Gastrocnemius medialis (tissue), 4 donors: ENCODE measurements at regions not wholly inside any gene's neighbourhood (a gene's known extent, or its start where the extent isn't known, plus 50 kb on each side); places are given as distances from the start of the nearest gene placed in this dataset.

ENCODE experiments used
- ATAC-seq, 2 donors: fragments of 150-250 bp; one replicate each; pipeline ENCODE4 v1.9.1; 2016
- DNase-seq, 2 donors: peaks; one replicate each; pipeline ENCODE4 v3.0.0-alpha.2; 2019
- H3K27ac ChIP-seq, 4 donors: fragments of 200-600 bp; sonication (generic); 1 replicate in 1 of 4; 2 replicates in 3 of 4; pipeline ENCODE4 v1.5.1; 2016 to 2018; ENCODE audit warnings: mild to moderate bottlenecking in 2 of 4, moderate library complexity in 1 of 4
- H3K27me3 ChIP-seq, 3 donors: fragments of 200-600 bp; sonication (generic) in 2 of 3; 1 replicate in 1 of 3; 2 replicates in 2 of 3; pipeline versions ENCODE4 v1.5.1 to v1.6.0; 2016 to 2019; ENCODE audit warnings: mild to moderate bottlenecking in 1 of 3, moderate library complexity in 1 of 3
- H3K36me3 ChIP-seq, 2 donors: fragments of 200-600 bp; sonication (generic) in 1 of 2; one replicate each; pipeline ENCODE4 v1.5.1; 2017 to 2018
- H3K4me1 ChIP-seq, 2 donors: fragments of 200-600 bp; sonication (generic) in 1 of 2; one replicate each; pipeline ENCODE4 v1.5.1; 2016 to 2017; ENCODE audit warnings: mild to moderate bottlenecking in 2 of 2
- H3K4me3 ChIP-seq, 4 donors: fragments of 200-600 bp; sonication (generic) in 3 of 4; 1 replicate in 1 of 4; 2 replicates in 3 of 4; pipeline ENCODE4 v1.5.1; 2016 to 2019; ENCODE audit warnings: mild to moderate bottlenecking in 2 of 4
- H3K9me3 ChIP-seq, 3 donors: fragments of 200-600 bp; sonication (generic) in 2 of 3; 1 replicate in 1 of 3; 2 replicates in 2 of 3; pipeline ENCODE4 v1.5.1; 2016 to 2019
- CTCF ChIP-seq, 5 experiments: fragments of 450-650 bp in 3 of 5; fragments of 200-600 bp in 2 of 5; sonication (generic) in 2 of 5; IDR thresholded peaks in 4 of 5; conservative IDR thresholded peaks in 1 of 5; 1 replicate in 4 of 5; 2 replicates in 1 of 5; pipeline ENCODE4 v1.5.1; 2016 to 2019; ENCODE audit warnings: antibody characterized with exemption in 5 of 5, mild to moderate bottlenecking in 3 of 5, moderate library complexity in 3 of 5
- POLR2A ChIP-seq, 2 donors: fragments of 450-650 bp; IDR thresholded peaks; one replicate each; pipeline ENCODE4 v1.6.1; 2017; ENCODE audit warnings: antibody characterized with exemption in 2 of 2, mild to moderate bottlenecking in 2 of 2, moderate library complexity in 2 of 2
- in situ Hi-C, 4 donors: fragments of 200-750 bp; cut with MboI; loops; one replicate each; pipeline versions ENCODE4 v1.15.0 to v1.8.0; 2017; ENCODE audit warnings: low sequenced_read_pairs in 4 of 4
- intact Hi-C: fragments of 100-400 bp; cut with DNase I; formaldehyde crosslinking; loops from one replicate; pipeline ENCODE4 v1.15.1; 2023; ENCODE audit warnings: low total_unique reads

DNA sequence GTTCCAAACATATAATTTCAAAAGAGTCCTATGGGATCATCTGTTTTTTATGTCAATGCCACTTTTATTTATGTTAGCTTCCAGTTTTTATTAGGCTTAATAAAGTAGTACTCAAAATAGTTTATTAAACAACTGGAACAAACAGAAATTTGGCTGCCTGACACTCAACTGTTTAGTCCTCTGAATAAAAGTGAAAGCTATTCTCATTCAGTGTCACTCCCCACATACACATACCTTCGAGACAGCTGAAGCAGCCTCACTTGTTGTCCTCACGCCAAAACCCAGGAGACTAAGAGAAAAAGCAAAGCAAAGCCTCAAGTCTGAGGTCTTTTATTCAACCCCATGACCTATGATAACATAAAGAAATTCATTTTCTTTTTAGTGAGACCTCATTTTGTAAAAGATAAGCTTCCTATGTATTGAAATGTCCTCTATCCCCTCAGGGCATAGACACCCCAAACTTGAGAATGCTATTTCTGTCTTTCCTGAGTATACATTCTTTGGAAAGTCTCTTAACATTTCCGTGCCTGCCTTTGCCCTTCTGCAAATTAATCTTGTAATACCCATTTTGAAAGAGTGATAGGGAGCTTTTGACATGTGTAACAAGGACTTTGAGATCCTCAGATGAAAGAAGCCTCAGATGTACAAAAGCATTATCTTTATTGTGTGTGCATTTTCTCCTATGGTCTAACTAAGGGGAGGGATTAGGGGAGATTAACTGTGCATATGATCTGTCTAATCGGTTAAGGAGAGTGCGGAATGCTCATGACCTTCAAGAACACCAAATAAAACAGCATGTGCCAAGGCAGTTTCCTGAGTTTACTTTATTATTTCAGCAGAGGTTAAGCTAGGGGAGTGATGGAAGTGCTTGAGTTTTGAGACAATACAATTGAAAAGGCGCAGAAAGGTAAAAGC lies 1523.7 kb upstream of the PIK3C3 start:
- no peak for DNase-seq
- Histone ChIP-seq H3K4me3 (no peak overlapping the region), H3K27me3 (no peaks in the 10 kb centered on the region), H3K36me3 (no peaks in the 10 kb centered on the region), H3K27ac (no peak overlapping the region), H3K9me3 (no peaks in the 10 kb centered on the region), H3K4me1 (no peaks in the 10 kb centered on the region)
- no peak for ATAC-seq
- intact Hi-C loops, result no loop called here
- in situ Hi-C loops, result no loop called here
- no peak for TF ChIP-seq CTCF (IDR thresholded peaks at IDR 0.05 in 4 of 5, conservative IDR thresholded peaks at IDR 0.05 in 1 of 5)
- TF ChIP-seq POLR2A (IDR thresholded peaks at IDR 0.05), result no peak

DNA sequence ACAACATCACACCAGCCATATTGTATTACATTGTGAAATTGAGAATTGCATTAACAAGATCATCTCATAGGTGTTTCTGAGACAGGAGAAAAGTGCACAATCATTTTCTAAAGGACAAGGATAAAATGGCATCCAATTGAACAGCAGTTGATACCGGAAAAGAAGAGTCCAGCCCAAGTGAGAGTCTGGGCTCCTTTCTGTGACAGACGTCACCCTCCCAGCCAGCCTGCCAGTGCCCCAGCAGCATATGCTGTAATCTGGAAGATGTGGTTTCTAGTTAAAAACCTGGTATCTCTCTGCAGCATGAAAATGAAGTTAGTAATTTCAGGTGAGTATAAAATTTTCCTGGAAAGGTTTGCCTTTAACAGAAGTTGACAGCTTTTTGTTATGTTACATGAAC lies 1531.7 kb upstream of the PIK3C3 start:
- DNase-seq, result no peak
- H3K4me1 ChIP-seq, result no peaks in the 10 kb centered on the region
- no peaks in the 10 kb centered on the region for H3K9me3 ChIP-seq
- no peaks in the 10 kb centered on the region for H3K27me3 ChIP-seq
- H3K27ac ChIP-seq, result no peak overlapping the region
- intact Hi-C loops (no loop called here), in situ Hi-C loops (no loop called here)
- H3K4me3 ChIP-seq, result no peak overlapping the region
- TF ChIP-seq CTCF (IDR thresholded peaks at IDR 0.05 in 4 of 5, conservative IDR thresholded peaks at IDR 0.05 in 1 of 5), result no peak
- TF ChIP-seq POLR2A (IDR thresholded peaks at IDR 0.05), result no peak
- no peaks in the 10 kb centered on the region for H3K36me3 ChIP-seq
- ATAC-seq, result no peak

DNA sequence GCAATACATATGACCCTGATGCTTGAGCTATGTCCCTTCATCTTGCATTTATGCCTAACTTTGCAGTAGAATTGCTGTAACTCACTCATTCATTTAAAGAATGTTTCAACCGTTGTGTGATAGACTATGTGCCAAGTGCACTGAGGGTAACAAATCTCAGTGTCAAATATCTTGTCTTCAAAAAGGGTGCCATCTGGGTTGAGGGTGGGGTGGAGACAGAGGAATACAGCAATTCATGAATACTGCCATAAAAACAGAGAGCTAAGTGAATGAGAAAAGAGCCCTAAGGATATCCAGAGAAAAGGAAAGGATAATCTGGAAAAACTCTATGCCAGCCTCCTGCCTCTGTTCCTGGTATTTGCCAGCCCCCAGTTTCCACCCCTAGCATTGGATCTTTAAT lies 1534.4 kb upstream of the PIK3C3 start:
- Histone ChIP-seq H3K9me3 (no peaks in the 10 kb centered on the region), H3K4me3 (no peak overlapping the region), H3K27me3 (no peaks in the 10 kb centered on the region), H3K36me3 (no peaks in the 10 kb centered on the region), H3K4me1 (no peaks in the 10 kb centered on the region), H3K27ac (no peak overlapping the region)
- TF ChIP-seq CTCF (IDR thresholded peaks at IDR 0.05 in 4 of 5, conservative IDR thresholded peaks at IDR 0.05 in 1 of 5) (no peak), POLR2A (IDR thresholded peaks at IDR 0.05) (no peak)
- in situ Hi-C loops, result no loop called here
- intact Hi-C loops, result no loop called here
- ATAC-seq (no peak), DNase-seq (no peak)

DNA sequence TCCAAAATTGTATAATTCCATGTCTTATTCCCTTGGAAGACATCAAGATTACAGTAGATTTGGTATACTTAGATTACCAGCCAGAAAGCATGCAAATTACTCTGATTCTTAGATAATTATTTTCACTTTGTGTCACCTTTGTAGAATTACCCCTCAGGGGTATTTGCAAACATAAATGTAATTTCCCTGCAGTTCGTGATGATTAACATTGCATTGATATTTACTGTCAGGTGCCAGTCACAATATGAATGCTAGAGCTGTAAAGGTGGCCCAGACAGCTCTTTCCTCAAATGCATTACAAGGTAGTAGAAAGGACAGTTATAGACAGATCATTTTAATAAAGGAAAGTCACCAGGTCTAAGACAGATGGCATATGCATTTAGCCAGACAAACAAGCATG lies 1537.5 kb upstream of the PIK3C3 start:
- H3K4me3 ChIP-seq, result no peak overlapping the region
- no peaks in the 10 kb centered on the region for H3K4me1 ChIP-seq
- ATAC-seq, result no peak
- no peaks in the 10 kb centered on the region for H3K36me3 ChIP-seq
- intact Hi-C loops, result no loop called here
- H3K27ac ChIP-seq, result no peak overlapping the region
- H3K27me3 ChIP-seq, result no peaks in the 10 kb centered on the region
- DNase-seq, result no peak
- TF ChIP-seq POLR2A (IDR thresholded peaks at IDR 0.05), result no peak
- in situ Hi-C loops, result no loop called here
- no peaks in the 10 kb centered on the region for H3K9me3 ChIP-seq

- ATAC-seq, result no peak
- H3K27ac ChIP-seq, result no peak overlapping the region
- in situ Hi-C loops, result no loop called here
- intact Hi-C loops, result no loop called here
- H3K36me3 ChIP-seq, result no peaks in the 10 kb centered on the region
- no peaks in the 10 kb centered on the region for H3K4me1 ChIP-seq
- H3K4me3 ChIP-seq, result no peak overlapping the region
- no peak for DNase-seq
- no peaks in the 10 kb centered on the region for H3K27me3 ChIP-seq
- TF ChIP-seq CTCF (IDR thresholded peaks at IDR 0.05 in 4 of 5, conservative IDR thresholded peaks at IDR 0.05 in 1 of 5) (no peak), POLR2A (IDR thresholded peaks at IDR 0.05) (no peak)
- H3K9me3 ChIP-seq, result no peaks in the 10 kb centered on the region
Observed at GRCh38 chr18:40415821-40416220, 1539.2 kb upstream of the PIK3C3 start.
